HEK293 (cell line): ENCODE measurements at regions not wholly inside any gene's neighbourhood (a gene's known extent, or its start where the extent isn't known, plus 50 kb on each side); places are given as distances from the start of the nearest gene placed in this dataset.

ENCODE experiments used
- ATF2 ChIP-seq: fragments of 450-650 bp; formaldehyde crosslinking; IDR thresholded peaks from 2 replicates; pipeline ENCODE4 v1.5.1; 2016; ENCODE audit warnings: missing biosample characterization, missing genetic modification characterization, low read depth
- PBX3 ChIP-seq: sonication (generic); formaldehyde crosslinking; IDR thresholded peaks from 2 replicates; pipeline ENCODE4 v1.8.1; 2022; ENCODE audit warnings: mild to moderate bottlenecking, moderate library complexity, missing genetic modification reagents
- PRDM2 ChIP-seq: fragments of 450-650 bp; formaldehyde crosslinking; IDR thresholded peaks from 2 replicates; pipeline ENCODE4 v1.5.1; 2016; ENCODE audit warnings: missing biosample characterization, missing genetic modification characterization, borderline replicate concordance
- ZNF146 ChIP-seq: fragments of 450-650 bp; formaldehyde crosslinking; IDR thresholded peaks from 2 replicates; pipeline ENCODE4 v1.5.1; 2016; ENCODE audit warnings: missing biosample characterization, missing genetic modification characterization
- ZNF521 ChIP-seq: fragments of 450-650 bp; formaldehyde crosslinking; IDR thresholded peaks from 2 replicates; pipeline ENCODE4 v1.5.1; 2017; ENCODE audit warnings: missing biosample characterization, mild to moderate bottlenecking, missing genetic modification characterization

GRCh38 chr15:70450142-70450443 lies 313.3 kb downstream of the UACA start:
- TF ChIP-seq ZNF146 (no peak), PBX3 (CRISPR knock-in tag) (no peak), ZNF521 (tag by site-specific recombination) (no peak), PRDM2 (tag by site-specific recombination) (no peak), ATF2 (tag by site-specific recombination) (no peak)
